ENCODE measurements at regions not wholly inside any gene's neighbourhood (a gene's known extent, or its start where the extent isn't known, plus 50 kb on each side); places are given as distances from the start of the nearest gene placed in this dataset.

- intact Hi-C loops (cut with micrococcal nuclease), result no loop called here
Measured at GRCh38 chr22:48556751-48557150, 1270.9 kb downstream of the BRD1 start.

More at GRCh38 chr22:48556751-48557150, 1270.9 kb downstream of the BRD1 start:
- H3K9me3 ChIP-seq (ENCODE audit: control insufficient read depth in 1 of 2, insufficient read depth in 1 of 2, low read depth in 1 of 2, low read length in 2 of 2), result no peaks in the 10 kb centered on the region; a peak in 1 of 4 replicates
- H3K4me1 ChIP-seq (ENCODE audit: control insufficient read depth in 1 of 2, insufficient read depth in 2 of 2, low read length in 2 of 2), result no peaks in the 10 kb centered on the region
- no peaks in the 10 kb centered on the region for H4K20me1 ChIP-seq (ENCODE audit: insufficient read depth)
- no peak overlapping the region for H3K4me3 ChIP-seq (replicated peaks in 1 of 2; ENCODE audit: low read depth in 1 of 2, low read length in 2 of 2)
- H3K79me2 ChIP-seq (ENCODE audit: insufficient read depth, low read length), result no peaks in the 10 kb centered on the region
- H3K9me2 ChIP-seq (ENCODE audit: insufficient read depth), result no peaks in the 10 kb centered on the region
- RAD21 ChIA-PET (ENCODE audit: low non-redundant PET in 1 of 2, low total read pairs in 2 of 2, uncharacterized antibody in 2 of 2, unreplicated experiment in 2 of 2), result no interaction called here
- no peak overlapping the region for H3K27ac ChIP-seq (ENCODE audit: low read depth, low read length)
- H3K4me2 ChIP-seq (ENCODE audit: low read length), result no peak overlapping the region
- no peaks in the 10 kb centered on the region for H3K27me3 ChIP-seq (ENCODE audit: insufficient read depth, low read length)
- no peaks in the 10 kb centered on the region for H3K36me3 ChIP-seq (ENCODE audit: control insufficient read depth in 1 of 2, insufficient read depth in 2 of 2, low read length in 2 of 2)
- no peak overlapping the region for H3K9ac ChIP-seq (ENCODE audit: low read length)
- BruUV-seq (replicated peaks), result no TSS peak
- CTCF ChIA-PET, result no interaction called here
- TF ChIP-seq CBX3 (IDR thresholded peaks at IDR 0.05; ENCODE audit: low read depth) (no peak), REST (IDR thresholded peaks at IDR 0.05; ENCODE audit: low read depth) (no peak), POLR2A (IDR thresholded peaks at IDR 0.05; ENCODE audit: borderline replicate concordance, extremely low read depth, insufficient read depth, insufficient read length) (no peak), ELF1 (IDR thresholded peaks at IDR 0.05; ENCODE audit: borderline replicate concordance, low read depth) (no peak), SIN3A (IDR thresholded peaks at IDR 0.05; ENCODE audit: low read depth) (no peak), EZH2phosphoT487 (IDR thresholded peaks at IDR 0.05; ENCODE audit: borderline replicate concordance) (no peak), JUND (IDR thresholded peaks at IDR 0.05) (no peak), ZNF274 (IDR thresholded peaks at IDR 0.05; ENCODE audit: low read depth, low read length) (no peak), FOSL1 (IDR thresholded peaks at IDR 0.05; ENCODE audit: low read depth) (no peak), ATF3 (IDR thresholded peaks at IDR 0.05) (no peak), MAX (IDR thresholded peaks at IDR 0.05) (no peak), SP1 (IDR thresholded peaks at IDR 0.05; ENCODE audit: low read depth) (no peak), CEBPB (IDR thresholded peaks at IDR 0.05; ENCODE audit: low read depth) (no peak), ZFX (IDR thresholded peaks at IDR 0.05) (no peak), YY1 (IDR thresholded peaks at IDR 0.05; ENCODE audit: extremely low read depth, insufficient replicate concordance, low read depth, low read length) (no peak), POLR2AphosphoS5 (IDR thresholded peaks at IDR 0.05; ENCODE audit: low read depth, low read length) (no peak), EGR1 (IDR thresholded peaks at IDR 0.05; ENCODE audit: low read depth) (no peak), EZH2 (IDR thresholded peaks at IDR 0.05) (no peak)
- POLR2A ChIA-PET, result no interaction called here
- DNase-seq (ENCODE audit: low read depth, low spot score), result no peak
- ATAC-seq, result no peak
- H2AFZ ChIP-seq (ENCODE audit: low read depth, low read length, poor library complexity, severe bottlenecking), result no peak overlapping the region
